ENCODE measurements at regions not wholly inside any gene's neighbourhood (a gene's known extent, or its start where the extent isn't known, plus 50 kb on each side); places are given as distances from the start of the nearest gene placed in this dataset.

DNA sequence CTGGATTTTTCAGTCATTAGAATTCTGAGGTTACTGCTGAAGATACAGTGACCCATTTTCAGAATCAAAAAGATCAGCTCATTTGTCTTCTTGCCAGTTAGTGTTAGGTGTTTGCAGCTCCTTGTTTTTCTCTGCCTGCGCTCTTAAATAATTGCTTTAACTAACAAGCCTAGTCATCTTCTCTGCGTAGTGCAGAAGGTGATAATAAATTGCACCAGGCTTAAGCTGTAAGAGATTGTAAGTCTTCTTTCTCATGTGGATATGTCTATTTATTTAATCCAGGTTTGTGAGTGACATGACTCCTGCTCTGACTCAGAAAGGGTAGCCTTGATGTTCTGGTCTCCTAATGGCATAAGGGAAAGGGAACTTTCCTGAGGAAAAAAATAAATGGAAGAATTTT is 167.2 kb downstream of the CEP135 start:
- Histone ChIP-seq H3K9me3 (no peaks in the 10 kb centered on the region), H3K4me1 (peaks cover 35% of the 10 kb centered on the region), H3K4me3 (ENCODE audit: low read depth, low read length) (no peak overlapping the region), H3K27me3 (no peaks in the 10 kb centered on the region), H3K36me3 (no peaks in the 10 kb centered on the region; the same call in 1 of the 2 replicates)
- DNase-seq: no peak
- TF ChIP-seq, protein P1, sequence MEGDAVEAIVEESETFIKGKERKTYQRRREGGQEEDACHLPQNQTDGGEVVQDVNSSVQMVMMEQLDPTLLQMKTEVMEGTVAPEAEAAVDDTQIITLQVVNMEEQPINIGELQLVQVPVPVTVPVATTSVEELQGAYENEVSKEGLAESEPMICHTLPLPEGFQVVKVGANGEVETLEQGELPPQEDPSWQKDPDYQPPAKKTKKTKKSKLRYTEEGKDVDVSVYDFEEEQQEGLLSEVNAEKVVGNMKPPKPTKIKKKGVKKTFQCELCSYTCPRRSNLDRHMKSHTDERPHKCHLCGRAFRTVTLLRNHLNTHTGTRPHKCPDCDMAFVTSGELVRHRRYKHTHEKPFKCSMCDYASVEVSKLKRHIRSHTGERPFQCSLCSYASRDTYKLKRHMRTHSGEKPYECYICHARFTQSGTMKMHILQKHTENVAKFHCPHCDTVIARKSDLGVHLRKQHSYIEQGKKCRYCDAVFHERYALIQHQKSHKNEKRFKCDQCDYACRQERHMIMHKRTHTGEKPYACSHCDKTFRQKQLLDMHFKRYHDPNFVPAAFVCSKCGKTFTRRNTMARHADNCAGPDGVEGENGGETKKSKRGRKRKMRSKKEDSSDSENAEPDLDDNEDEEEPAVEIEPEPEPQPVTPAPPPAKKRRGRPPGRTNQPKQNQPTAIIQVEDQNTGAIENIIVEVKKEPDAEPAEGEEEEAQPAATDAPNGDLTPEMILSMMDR (IDR thresholded peaks at IDR 0.05; ENCODE audit: low read depth, low read length): no peak

DNA sequence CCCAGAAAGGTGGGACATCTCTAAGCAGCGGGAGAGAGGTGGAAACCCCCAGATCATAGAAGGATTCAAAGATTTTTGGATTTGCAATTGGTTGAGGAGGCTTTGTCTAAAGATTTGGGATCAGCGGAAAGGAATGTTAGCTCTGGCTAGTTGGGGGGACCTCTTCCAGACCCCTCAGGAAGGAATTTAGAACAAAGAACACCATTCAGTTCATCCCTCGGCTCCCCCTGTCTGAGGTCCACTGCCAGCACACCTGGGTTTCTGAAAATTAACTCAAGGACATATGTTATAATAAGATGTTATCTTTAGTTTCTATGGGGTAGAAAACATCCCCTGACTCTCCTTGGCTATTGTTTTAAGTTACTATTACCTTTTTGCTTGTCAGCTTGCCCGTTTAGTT is 163.6 kb downstream of the CEP135 start:
- Histone ChIP-seq H3K36me3 (no peaks in the 10 kb centered on the region; the same call in none of the 2 replicates), H3K4me1 (peaks cover 32% of the 10 kb centered on the region), H3K27me3 (no peaks in the 10 kb centered on the region), H3K9me3 (no peaks in the 10 kb centered on the region), H3K4me3 (ENCODE audit: low read depth, low read length) (no peak overlapping the region)
- TF ChIP-seq, protein P1 (IDR thresholded peaks at IDR 0.05; ENCODE audit: low read depth, low read length): peak; percentile 32; the same call in 1 of the 2 replicates
- DNase-seq: no peak

DNA sequence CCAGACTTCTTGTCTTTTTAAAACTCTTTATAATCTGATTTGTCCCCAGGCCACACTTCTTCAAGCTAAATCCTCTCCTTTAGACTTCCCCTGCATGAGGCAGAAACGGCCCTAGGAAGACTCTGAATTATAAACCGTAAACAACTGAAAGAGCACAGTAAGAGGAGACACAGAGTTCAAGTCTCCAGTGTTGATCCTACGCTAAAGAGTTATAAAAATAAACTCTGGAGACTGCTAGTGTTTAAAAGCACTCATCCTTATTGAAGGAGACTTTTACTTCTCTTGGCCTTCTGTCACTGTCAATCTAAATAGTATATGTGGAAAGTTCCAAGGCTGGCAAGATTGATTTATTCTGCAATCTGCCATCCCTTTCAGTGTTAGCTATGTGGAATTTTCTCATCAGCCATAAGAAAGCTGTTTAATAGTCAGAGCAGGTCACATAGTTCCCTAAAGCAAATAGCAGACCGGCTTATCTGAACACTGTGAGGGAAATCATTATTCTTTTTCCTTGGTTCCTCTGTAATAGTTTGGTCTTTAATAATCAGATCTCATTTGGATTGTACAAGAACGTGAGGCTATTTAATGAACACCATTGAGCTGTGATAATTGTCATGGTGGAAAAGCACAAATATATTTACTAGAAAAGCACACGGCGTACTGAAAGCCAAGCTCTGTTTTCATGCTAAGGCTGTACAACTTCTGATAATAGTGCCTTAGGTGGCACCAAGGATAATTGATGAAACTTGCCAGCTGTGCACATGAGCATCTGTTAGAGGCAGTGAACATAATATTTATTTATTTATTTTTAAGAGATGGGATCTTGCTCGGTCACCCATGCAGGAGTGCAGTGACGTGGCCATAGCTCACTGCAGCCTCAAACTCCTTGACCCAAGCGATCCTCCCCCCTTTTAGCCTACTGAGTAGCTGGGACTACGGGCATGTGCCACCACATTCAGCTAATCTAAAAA is 157.7 kb downstream of the CEP135 start:
- DNase-seq: no peak
- H3K4me3 ChIP-seq (ENCODE audit: low read depth, low read length): no peak overlapping the region
- peaks cover 13% of the 10 kb centered on the region for H3K4me1 ChIP-seq
- H3K9me3 ChIP-seq: no peaks in the 10 kb centered on the region
- TF ChIP-seq, protein P1 (IDR thresholded peaks at IDR 0.05; ENCODE audit: low read depth, low read length): no peak
- H3K27me3 ChIP-seq: no peaks in the 10 kb centered on the region
- H3K36me3 ChIP-seq: no peaks in the 10 kb centered on the region; the same call in none of the 2 replicates

DNA sequence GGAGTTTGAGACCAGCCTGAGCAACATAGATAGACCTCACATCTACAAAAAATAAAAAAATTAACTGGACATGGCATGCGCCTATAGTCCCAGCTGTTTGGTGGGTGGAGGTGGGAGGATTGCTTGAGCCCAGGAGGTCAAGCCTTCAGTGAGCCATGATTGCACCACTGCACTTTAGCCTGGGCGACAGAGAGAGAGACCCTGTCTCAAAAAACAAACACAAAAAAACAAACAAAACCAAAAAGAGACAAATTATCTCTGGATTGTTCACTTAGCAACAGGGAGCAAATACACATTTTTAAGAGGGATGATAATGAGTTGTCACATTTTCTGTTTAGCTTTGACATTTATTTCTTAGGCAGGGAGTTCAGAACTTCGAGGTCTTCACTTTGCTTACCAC is 155.4 kb downstream of the CEP135 start:
- Histone ChIP-seq H3K4me1 (peaks cover 13% of the 10 kb centered on the region), H3K36me3 (no peaks in the 10 kb centered on the region; the same call in none of the 2 replicates), H3K9me3 (no peaks in the 10 kb centered on the region), H3K4me3 (ENCODE audit: low read depth, low read length) (no peak overlapping the region), H3K27me3 (no peaks in the 10 kb centered on the region)
- DNase-seq: no peak
- TF ChIP-seq, protein P1 (IDR thresholded peaks at IDR 0.05; ENCODE audit: low read depth, low read length): no peak

DNA sequence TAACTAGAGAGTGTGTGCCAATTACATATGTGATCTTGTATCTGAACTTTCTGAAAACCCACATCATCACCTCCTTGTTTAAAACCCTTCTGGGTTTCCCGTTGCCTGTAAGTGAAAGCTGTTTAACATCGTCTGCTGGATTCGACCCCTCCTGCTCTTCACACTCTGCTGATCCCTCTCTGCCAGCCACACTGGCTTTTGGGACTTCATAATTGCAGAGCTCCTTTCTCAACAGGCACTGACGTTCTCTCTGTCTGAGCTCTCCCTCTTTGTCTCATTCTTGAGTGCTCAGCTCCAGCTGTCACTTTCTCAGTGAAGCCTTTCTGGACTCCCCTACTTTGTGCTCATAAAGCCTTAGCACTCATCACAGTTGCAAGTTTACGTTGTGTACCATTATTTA is 153.9 kb downstream of the CEP135 start:
- peak; percentile 15 for DNase-seq
- no peaks in the 10 kb centered on the region; the same call in 1 of the 2 replicates for H3K36me3 ChIP-seq
- H3K9me3 ChIP-seq: no peaks in the 10 kb centered on the region
- H3K4me1 ChIP-seq: peaks cover 10% of the 10 kb centered on the region
- H3K4me3 ChIP-seq (ENCODE audit: low read depth, low read length): no peak overlapping the region
- no peaks in the 10 kb centered on the region for H3K27me3 ChIP-seq
- TF ChIP-seq, protein P1 (IDR thresholded peaks at IDR 0.05; ENCODE audit: low read depth, low read length): no peak

DNA sequence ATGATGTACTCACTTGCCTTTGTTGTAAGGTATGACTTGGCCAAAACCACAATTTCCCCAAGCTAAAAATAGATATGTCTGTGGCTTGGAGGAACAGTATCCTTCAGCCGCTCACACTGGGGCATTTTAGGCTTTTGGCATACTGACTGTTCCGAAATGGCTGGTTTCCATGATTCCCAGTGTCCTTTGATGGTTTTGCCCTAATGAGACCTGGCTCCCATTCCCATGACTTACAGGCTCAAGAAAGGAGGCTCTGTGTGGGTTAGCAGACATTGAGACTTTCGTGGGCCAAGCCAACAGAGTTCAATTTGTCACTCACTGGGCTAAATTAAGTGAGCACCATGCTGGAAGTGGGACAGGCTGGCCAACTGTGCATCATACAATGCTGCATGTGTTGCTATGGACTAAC is 150.6 kb downstream of the CEP135 start:
- no peaks in the 10 kb centered on the region for H3K4me1 ChIP-seq
- H3K4me3 ChIP-seq (ENCODE audit: low read depth, low read length): no peak overlapping the region
- H3K27me3 ChIP-seq: no peaks in the 10 kb centered on the region
- H3K9me3 ChIP-seq: no peaks in the 10 kb centered on the region
- TF ChIP-seq, protein P1 (IDR thresholded peaks at IDR 0.05; ENCODE audit: low read depth, low read length): no peak
- H3K36me3 ChIP-seq: no peaks in the 10 kb centered on the region
- DNase-seq: no peak

Measured in BE2C (cell line).